ENCODE measurements at regions not wholly inside any gene's neighbourhood (a gene's known extent, or its start where the extent isn't known, plus 50 kb on each side); places are given as distances from the start of the nearest gene placed in this dataset.
"Not testable (repeated sequence)": the region's sequence is repeated elsewhere in the genome, so short reads cannot be mapped to it uniquely, and the experiment has no call there.

GRCh38 chr3:84308379-84308778 lies 650.4 kb upstream of the CADM2 start:
- Mint-ChIP-seq H3K36me3 (ENCODE audit: insufficient read depth, unreplicated experiment) (no peaks in the 10 kb centered on the region), H3K27me3 (ENCODE audit: insufficient read depth, unreplicated experiment) (no peaks in the 10 kb centered on the region), H3K27ac (ENCODE audit: low read depth, unreplicated experiment) (no peak overlapping the region), H3K4me3 (ENCODE audit: unreplicated experiment) (no peak overlapping the region), H3K4me1 (ENCODE audit: insufficient read depth, unreplicated experiment) (no peaks in the 10 kb centered on the region), H3K9me3 (ENCODE audit: unreplicated experiment) (no peaks in the 10 kb centered on the region)
- no TSS peak for BruUV-seq (replicated peaks)
- POLR2A ChIA-PET, result no interaction called here
- TF ChIP-seq CTCF (IDR thresholded peaks at IDR 0.05; ENCODE audit: unreplicated experiment), result no peak
- DNase-seq (ENCODE audit: unreplicated experiment), result no peak
- intact Hi-C loops (cut with micrococcal nuclease), result no loop called here
- CTCF ChIA-PET, result no interaction called here

GRCh38 chr3:84318273-84318809 lies 640.4 kb upstream of the CADM2 start:
- ChIA-PET POLR2A (no interaction called here), CTCF (no interaction called here)
- Mint-ChIP-seq H3K27me3 (ENCODE audit: insufficient read depth, unreplicated experiment) (no peaks in the 10 kb centered on the region), H3K4me1 (ENCODE audit: insufficient read depth, unreplicated experiment) (no peaks in the 10 kb centered on the region), H3K4me3 (ENCODE audit: unreplicated experiment) (no peak overlapping the region), H3K9me3 (ENCODE audit: unreplicated experiment) (no peaks in the 10 kb centered on the region), H3K27ac (ENCODE audit: low read depth, unreplicated experiment) (no peak overlapping the region), H3K36me3 (ENCODE audit: insufficient read depth, unreplicated experiment) (no peaks in the 10 kb centered on the region)
- no TSS peak for BruUV-seq (replicated peaks)
- no peak for TF ChIP-seq CTCF (IDR thresholded peaks at IDR 0.05; ENCODE audit: unreplicated experiment)
- intact Hi-C loops (cut with micrococcal nuclease), result no loop called here
- no peak for DNase-seq (ENCODE audit: unreplicated experiment)

- peaks cover 16% of the 10 kb centered on the region for H3K9me3 Mint-ChIP-seq (ENCODE audit: unreplicated experiment)
- BruUV-seq (replicated peaks); intact Hi-C loops (cut with micrococcal nuclease); DNase-seq (ENCODE audit: unreplicated experiment); CTCF ChIA-PET; H3K4me3 Mint-ChIP-seq (ENCODE audit: unreplicated experiment); H3K27ac Mint-ChIP-seq (ENCODE audit: low read depth, unreplicated experiment); POLR2A ChIA-PET; H3K36me3 Mint-ChIP-seq (ENCODE audit: insufficient read depth, unreplicated experiment); H3K4me1 Mint-ChIP-seq (ENCODE audit: insufficient read depth, unreplicated experiment); H3K27me3 Mint-ChIP-seq (ENCODE audit: insufficient read depth, unreplicated experiment): not testable (repeated sequence)
These were observed 593.1 kb upstream of the CADM2 start for GRCh38 chr3:84365563-84366278.

All from MCF 10A (cell line).